NCI-H2107 treated with DMSO at 0.1 percent for 48 hours (cell line): ENCODE measurements at regions not wholly inside any gene's neighbourhood (a gene's known extent, or its start where the extent isn't known, plus 50 kb on each side); places are given as distances from the start of the nearest gene placed in this dataset.
"Not testable (repeated sequence)": the region's sequence is repeated elsewhere in the genome, so short reads cannot be mapped to it uniquely, and the experiment has no call there.

Experiments used
- DNase-seq: peaks from one replicate; lab custom pipeline; 2025; ENCODE audit not compliant: unreplicated experiment; lab: John Stamatoyannopoulos, UW

DNA sequence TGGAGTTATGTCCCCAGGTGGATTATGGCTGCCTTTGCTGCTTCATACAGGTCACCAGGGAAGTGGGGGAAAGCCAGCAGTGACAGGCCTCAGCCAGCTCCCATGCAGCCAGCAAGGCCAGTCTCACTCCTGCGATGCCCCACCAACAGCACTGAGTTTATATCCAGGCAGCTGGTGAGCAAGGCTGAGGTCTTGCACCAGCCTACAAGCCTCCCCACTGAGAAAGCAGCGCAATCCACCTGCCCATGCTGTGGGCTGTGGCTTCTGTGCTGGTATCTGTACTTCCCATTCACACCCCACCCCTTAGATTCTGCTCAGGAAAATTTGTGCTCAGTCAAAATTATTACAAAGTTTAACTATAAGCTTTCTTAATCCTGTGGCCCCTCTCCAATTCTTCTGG lies 153.5 kb downstream of the HHIP start:
- no peak for DNase-seq

DNA sequence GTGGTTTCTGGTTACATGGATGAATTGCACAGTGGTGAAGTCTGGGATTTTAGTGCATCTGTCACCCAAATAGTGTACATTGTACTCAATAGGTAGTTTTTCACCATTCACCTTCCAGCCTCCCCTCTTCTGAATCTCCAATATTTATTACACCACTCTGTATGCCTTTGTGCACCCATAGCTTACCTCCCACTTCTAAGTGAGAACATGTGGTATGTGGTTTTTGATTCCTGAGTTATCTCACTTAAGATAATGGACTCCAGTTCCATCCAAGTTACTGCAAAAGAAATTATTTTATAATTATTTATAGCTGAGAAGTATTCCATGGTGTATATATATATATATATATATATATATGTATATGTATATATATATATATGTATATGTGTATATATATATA lies 155.8 kb downstream of the HHIP start:
- no peak for DNase-seq

DNA sequence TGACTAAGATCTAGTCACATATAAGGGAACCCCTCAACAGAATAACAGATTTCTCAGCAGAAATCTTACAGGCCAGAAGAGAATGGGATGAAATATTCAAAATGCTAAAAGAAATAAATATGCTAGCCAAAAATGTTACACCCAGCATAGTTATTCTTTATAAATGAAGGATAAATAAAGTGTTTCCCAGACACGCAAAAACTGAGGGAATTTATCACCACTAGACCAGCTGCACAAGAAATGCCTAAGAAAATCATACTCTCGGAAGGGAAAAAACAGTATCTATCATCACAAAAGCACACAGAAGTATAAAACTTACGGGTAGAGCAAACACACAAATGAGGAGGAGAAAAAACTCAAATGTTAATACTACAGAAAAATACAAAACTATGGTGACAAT lies 162.1 kb downstream of the HHIP start:
- DNase-seq: no peak

DNA sequence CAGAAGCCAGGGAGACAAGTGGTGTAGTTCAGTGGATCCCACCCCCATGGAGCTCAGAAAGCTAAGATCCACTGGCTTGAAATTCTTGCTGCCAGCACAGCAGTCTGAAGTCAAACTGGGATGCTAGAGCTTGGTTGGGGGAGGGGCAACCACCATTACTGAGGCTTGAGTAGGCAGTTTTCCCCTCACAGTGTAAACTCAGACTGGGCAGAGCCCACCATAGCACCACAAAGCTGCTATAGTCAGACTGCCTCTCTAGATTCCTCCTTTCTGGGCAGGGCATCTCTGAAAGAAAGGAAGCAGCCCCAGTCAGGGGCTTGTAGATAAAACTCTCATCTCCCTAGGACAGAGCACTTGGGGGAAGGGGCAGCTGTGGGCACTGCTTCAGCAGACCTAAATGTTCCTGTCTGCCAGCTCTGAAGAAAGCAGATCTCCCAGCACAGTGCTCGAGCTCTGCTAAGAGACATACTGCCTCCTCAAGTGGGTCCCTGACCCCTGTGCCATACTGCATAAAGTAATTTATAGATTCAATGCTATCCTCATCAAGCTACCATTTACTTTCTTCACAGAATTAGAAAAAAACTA lies 163.2 kb downstream of the HHIP start:
- DNase-seq: no peak

DNA sequence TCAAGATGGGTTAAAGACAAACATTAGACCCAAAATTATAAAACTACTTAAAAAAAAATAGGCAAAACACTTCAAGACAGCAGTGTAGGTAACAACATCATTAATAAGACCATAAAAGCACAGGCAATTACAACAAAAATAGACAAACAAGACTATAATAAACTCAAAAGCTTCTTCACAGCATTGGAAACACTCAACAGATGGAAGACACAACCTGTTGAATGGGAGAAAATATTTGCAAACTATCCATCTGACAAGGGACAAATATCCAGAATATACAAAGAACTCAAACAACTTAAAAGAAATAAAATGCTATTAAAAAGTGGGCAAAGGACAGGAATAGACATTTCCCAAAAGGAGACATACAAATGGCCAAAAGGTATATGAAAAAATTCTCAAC lies 170.7 kb downstream of the HHIP start:
- DNase-seq: no peak

DNA sequence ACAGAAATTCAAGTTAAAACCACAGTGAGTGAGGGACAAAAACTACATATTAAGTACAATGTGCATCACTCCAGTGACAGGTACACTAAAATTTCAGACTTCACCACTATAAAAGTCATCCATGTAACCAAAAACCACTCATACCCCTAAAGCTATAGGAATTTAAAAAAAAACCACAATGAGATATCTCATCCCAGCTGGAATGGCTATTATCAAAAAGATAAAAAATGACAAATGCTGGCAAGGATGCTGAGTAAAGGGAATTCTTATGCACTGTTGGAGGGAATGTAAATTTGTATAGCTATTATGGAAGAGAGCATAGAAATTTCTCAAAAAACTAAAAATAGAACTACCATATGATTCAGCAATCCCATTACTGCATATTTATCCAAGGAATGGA lies 171.1 kb downstream of the HHIP start:
- DNase-seq: no peak

DNA sequence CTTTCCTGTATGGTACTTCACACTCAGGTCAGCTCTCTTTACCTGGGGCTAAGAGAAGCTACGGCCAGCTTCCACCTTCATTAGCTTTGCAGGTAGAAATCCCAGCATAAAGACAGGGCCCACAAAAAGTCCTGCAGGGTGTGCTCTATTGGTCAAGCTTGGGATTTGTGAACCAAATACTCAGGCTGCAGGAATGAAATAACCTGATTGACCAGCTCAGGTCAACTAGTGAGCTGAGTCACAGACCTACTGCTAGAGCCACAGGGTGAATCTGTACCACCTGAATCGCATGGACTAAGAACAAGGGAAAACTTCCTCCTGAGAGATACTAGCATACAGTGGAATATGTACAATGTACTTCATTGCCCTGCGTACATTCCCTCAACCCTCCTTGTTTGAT lies 172.2 kb downstream of the HHIP start:
- no peak for DNase-seq

DNA sequence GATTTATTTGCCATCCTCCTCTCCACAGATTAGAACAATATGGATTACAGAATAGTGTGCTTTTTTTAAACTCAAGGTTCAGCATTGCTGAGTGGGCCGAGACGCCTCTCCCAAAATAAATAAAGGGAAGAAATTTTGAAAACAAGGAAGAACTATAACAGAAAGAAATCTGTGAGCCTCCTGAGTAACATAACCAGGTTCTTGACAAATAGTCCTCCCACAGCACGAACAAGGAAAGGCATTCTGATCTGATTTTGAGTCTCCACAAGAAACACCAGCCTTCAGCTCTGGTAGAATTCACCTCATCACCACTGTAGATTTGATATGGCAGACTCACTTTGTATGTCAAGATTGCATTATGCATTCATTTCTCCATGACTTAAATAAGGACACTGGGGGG lies 173.6 kb downstream of the HHIP start:
- DNase-seq: no peak

DNA sequence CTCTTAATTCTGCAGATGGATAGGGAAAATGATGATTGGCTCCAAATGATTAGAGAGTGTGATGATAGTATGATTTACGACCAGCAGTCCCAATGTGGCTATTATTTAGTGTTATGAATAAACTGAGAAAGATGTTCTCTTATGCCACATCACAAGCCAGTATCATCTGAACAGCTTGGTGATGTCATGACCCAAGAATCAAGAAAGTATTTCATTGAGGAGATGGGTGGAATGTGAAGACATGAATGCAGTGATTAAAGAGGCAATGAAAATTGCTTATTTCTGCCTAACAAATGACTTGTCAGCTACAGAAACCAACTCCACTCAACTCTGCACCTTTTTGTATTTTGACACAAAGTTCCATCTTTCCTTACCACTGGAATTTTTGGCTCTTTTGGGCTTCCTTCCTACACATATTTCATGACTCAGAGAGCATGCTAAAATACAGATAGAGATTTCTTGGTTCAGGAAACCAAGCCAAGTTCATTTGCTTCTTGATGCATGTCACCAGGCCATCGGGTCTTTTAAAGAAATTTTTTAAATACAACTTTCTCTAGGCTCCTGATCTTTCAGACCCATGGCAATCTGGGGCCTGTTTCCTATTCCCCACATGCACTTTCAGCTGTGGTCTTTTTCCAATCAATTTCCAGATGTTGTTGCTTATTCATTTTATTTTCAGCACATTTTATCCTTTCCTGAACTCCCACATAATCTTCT lies 174.2 kb downstream of the HHIP start:
- DNase-seq: no peak

DNA sequence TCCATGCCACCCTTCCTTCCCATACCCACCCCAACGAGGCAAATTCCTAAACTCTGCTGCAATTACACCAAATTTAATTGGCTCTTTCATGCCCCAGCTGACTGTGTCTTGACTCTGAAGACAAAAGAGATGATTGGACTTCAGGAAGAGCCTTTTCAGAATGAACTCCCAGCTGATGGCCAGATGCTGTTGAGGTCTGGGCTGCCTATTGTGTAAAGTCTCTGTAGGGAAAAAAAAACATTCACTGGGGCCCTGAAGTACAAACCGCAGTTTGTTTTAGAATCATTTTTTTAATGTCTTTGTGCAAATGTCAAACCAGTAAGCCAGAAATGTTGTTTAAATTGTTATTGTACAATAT lies 174.8 kb downstream of the HHIP start:
- DNase-seq: no peak

DNA sequence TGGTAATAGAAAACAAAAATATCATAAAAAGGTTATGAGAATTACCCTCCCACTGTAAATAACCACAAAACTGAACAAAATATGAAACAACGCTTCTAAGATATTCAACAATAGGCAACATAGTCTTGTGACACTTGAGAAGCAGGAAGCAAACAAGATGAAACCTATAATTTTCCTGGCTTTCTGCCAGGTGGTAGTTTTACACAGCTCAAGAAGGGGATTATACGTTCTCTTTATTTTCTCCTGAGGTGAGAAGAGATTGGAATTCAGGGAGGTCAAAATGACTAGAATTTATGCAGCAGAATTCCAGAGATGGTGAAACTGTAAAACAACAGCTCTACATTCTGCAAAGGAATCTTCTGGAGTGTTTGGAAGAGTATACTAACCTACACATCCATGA lies 186.0 kb downstream of the HHIP start:
- DNase-seq: peak; percentile 1

DNA sequence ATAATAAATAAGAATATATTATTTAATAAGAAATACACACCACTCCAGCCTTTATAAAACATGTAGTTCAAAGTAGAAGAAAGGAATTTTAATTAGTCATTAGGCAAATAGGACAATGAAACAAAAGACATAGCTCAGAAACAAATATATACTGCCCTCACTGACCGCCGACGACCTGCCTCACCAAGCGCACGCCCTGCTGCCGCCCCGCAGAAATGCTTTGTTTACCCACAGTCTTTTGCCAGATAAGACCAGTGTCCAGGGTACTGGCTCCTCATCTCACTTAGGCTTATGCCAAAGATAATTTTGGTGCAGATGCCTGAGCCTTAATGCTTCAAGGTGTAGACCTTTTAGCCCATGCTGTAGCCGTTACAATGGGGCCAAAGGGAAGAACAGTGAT lies 199.5 kb downstream of the HHIP start:
- no peak for DNase-seq

DNA sequence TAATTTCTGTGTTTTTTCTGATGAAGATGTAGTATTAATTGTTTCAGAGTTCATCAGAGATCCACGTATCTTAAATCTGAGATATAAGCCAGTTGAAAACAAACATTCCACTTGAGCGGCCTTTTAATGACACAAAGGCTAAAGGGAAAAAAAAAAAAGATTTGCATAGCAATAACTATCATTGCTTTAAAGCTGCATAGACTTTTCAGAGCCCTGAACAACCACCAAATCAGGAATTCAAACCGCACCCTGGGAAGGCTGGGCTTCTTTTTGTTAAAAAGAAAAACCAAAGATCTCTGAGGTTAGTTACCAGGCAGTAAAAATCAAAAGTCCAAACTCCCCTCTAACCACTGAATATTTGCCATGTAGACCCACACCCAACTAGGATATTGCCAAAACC lies 206.0 kb downstream of the HHIP start:
- DNase-seq: no peak

DNA sequence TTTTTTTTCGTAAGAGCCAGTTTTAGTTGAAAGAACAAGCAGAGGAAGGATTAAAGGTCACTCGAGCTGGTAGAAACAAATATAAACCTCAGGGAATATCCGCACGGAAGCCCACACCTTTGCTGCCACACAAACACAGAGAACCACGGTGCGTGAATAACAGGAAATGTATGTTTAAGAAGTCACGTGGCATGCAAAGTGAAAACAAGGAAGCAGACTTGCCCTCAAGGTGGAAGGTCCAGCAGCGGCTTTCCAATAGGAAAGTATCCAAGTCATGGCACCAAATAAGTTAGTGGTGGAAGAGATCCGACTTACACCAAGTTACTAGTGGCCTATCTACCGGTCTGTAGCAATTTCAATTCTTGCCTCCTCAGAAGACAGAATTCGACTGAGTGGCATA lies 215.5 kb downstream of the HHIP start:
- DNase-seq: no peak

DNA sequence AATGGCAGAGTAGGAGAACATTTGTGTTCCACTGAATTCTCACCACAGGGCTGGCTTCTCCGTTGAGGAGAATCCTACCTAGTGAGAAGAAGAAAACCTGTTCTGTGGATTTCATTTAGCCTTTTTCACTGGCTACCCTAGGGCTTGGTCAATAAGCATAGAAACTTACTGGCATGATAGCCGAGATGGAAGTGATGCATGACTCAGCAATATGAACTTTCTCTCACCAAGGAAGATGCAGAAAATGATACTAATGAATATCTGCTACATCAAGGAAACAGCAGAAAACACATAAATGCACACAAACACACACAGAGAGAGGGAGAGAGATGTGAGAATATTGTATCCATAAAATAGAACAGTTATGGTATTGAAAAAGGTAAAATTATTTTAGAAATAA lies 216.3 kb downstream of the HHIP start:
- DNase-seq: no peak

DNA sequence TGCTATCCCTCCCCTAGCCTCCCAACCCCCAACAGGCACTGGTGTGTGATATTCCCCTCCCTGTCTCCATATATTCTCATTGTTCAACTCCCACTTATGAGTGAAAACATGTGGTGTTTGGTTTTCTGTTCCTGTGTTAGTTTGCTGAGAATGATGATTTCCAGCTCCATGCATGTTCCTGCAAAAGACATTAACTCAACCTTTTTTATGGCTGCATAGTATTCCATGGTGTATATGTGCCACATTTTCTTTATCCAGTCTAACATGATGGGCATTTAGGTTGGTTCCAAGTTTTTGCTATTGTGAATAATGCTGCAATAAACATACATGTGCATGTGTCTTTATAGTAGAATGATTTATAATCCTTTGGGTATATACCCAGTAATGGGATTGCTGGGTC lies 218.9 kb downstream of the HHIP start:
- not testable (repeated sequence) for DNase-seq

DNA sequence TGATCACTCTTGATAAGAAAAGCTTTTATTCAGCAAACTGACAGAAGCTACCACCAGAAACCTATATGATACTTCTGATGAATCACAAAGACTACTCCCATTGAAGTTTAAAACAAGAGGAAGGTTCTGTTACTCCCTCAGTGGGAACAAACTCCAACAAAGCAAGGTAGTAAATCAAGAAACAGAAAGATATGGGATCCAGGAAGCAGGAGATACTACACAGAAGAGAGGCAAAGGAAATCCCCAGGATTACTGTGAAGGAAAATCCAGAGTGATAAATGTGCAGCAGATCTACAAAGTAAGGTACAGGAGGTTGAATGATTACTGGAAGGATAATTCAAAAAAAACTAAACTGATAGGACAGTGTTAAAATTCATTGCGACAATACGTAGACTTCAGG lies 222.4 kb downstream of the HHIP start:
- DNase-seq: no peak

DNA sequence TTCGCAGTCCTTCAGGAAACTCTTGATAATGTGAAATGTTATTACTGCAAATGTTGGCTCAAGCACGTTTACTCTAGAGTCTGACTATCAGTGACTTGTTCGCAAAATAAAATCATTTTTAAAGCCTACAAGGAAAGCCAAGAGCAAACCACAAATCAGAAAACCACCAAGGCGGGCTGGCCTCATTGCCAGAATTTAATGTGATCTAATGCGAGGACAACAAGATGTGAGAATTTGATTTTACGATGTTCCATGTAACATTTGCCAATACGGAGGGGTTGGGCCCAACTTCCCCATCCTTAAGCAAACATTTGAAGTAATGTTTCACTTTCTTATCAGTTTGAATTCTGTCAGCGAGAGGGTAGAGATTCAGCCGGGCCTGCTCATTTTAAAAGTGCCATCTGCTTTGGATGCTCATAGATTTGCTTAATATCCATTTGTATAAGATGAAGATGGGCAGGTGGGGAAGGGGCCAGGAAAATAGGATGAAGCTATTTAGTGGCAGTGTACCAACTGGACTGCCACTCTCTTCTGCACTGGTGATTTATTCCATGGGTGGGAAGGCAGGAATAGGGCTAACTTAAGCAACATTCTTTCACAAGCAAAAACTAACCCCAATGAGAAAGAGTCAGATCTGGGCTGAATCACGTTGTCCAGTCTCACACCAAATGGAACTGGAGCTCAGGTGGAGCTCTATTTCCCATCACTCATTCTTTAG lies 225.3 kb downstream of the ANAPC10 start:
- DNase-seq: no peak

DNA sequence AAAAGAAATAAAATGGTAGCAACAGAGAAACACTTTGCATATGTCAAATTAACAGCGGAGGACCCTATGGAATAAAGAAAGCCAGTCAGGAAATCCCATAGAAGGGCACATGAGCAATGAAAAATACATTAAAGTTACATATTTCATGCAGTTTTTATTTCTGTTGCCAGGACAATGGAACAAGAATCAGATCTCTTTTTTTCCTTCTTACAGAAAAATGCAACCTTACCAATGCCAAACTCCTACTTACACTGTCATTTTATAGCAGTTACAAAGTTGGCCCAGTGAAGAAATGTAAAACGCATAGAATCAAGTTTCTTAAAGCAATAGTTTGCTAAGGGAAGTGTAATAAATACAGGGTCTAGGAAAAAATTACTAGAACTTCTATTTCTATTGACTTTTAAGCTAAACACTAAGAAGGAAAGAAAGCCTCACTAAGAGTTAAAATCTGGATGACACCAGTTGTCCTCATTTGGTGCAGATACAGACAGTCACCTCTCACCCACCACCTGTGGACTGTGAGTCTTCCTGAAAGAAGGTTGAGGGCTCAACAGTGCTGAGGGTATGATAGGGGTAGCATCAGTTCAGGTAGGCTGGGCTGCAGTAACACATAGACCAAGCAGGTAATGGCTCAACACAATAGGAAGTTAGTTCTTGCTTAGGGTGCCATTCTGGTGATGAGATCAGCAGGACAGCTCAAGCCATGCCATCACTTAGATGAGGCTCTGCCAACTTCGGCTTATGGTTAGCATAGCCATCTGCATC lies 224.6 kb downstream of the ANAPC10 start:
- DNase-seq: no peak

DNA sequence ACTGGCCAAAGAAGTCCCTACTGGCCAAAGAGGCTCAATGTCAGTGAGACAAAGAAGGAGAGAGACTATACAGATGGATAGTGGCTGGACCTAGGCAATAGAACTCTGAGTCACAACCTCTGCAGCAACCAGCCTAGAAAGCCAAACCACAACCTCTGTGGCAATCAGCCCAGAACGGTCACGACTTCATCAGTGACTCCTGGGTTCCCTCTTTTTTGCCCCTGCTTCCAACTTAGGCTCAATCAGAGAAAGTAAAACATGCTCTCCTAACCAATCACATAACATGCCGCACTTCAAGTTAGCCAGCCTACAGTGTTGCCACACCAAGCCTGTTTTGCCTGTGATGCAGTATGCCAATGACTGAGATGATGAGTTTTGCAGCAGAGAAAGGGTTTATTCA lies 203.4 kb downstream of the ANAPC10 start:
- DNase-seq: no peak

DNA sequence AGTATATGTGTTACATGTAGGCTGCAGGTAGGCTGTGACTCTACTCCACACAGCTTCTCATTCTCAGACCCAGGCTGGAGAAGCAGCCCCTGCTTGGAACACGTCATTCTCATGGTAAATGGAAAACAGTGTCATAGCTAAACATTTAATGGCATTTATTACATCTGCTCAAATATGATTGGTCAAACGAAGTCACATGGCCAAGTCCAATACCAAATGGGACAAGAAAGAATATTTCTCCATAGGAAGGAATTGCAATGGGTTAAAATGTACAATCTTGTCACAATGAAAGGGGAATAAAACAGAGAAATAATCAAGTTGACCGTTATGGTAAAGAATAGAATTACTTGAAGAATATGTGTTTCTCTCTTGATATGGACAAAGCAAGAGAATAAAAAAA lies 198.6 kb downstream of the ANAPC10 start:
- no peak for DNase-seq

DNA sequence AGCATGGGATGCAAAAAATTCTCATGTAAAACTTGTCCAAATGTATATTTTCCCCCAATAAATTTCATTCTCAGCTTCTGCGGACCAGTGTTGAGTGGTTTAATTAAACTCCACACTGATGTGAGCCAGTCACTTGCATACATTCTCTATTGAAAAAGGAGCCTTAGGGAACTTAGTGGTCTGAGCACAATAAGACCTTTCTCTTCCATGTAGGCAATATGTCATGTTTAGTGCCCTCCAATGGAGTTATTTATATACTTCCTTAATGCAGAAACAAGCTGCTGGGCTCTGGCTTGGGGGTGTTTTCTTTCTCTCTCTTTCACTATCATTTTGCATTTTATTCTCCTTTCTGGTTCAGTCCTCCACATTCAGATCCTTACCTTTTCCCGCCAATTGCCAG lies 196.9 kb downstream of the ANAPC10 start:
- DNase-seq: no peak
